ENCODE measurements at regions not wholly inside any gene's neighbourhood (a gene's known extent, or its start where the extent isn't known, plus 50 kb on each side); places are given as distances from the start of the nearest gene placed in this dataset.

- no peak overlapping the region for H3K4me3 ChIP-seq (ENCODE audit: low read depth, low read length)
- TF ChIP-seq, protein P1, sequence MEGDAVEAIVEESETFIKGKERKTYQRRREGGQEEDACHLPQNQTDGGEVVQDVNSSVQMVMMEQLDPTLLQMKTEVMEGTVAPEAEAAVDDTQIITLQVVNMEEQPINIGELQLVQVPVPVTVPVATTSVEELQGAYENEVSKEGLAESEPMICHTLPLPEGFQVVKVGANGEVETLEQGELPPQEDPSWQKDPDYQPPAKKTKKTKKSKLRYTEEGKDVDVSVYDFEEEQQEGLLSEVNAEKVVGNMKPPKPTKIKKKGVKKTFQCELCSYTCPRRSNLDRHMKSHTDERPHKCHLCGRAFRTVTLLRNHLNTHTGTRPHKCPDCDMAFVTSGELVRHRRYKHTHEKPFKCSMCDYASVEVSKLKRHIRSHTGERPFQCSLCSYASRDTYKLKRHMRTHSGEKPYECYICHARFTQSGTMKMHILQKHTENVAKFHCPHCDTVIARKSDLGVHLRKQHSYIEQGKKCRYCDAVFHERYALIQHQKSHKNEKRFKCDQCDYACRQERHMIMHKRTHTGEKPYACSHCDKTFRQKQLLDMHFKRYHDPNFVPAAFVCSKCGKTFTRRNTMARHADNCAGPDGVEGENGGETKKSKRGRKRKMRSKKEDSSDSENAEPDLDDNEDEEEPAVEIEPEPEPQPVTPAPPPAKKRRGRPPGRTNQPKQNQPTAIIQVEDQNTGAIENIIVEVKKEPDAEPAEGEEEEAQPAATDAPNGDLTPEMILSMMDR (IDR thresholded peaks at IDR 0.05; ENCODE audit: low read depth, low read length), result no peak
Measured at GRCh38 chr5:102613661-102614060, 114.9 kb upstream of the SLCO6A1 start.

- TF ChIP-seq, protein P1 (IDR thresholded peaks at IDR 0.05; ENCODE audit: low read depth, low read length), result no peak
- H3K4me3 ChIP-seq (ENCODE audit: low read depth, low read length), result no peak overlapping the region
Measured at GRCh38 chr5:102617191-102618187, 118.7 kb upstream of the SLCO6A1 start.

DNA sequence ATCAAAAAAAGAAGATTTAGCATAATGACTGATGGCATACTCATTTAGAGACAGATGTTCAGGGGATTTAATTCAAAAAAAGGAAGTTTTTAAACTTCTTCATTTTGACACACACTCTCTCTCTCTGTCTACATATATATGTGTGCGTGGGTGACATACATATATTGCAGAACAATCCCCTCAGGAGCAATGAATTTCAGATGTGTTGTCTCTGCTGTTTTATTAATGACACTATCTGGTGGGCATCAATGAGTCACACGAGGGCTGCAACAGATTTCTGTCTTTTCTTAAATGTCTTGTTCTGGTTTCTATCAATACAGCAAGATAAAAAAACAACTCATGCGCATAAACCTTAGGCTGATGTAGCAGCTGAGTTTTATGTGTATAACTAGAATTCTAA lies 123.5 kb upstream of the SLCO6A1 start:
- H3K4me3 ChIP-seq (ENCODE audit: low read depth, low read length), result no peak overlapping the region
- TF ChIP-seq, protein P1 (IDR thresholded peaks at IDR 0.05; ENCODE audit: low read depth, low read length), result no peak

DNA sequence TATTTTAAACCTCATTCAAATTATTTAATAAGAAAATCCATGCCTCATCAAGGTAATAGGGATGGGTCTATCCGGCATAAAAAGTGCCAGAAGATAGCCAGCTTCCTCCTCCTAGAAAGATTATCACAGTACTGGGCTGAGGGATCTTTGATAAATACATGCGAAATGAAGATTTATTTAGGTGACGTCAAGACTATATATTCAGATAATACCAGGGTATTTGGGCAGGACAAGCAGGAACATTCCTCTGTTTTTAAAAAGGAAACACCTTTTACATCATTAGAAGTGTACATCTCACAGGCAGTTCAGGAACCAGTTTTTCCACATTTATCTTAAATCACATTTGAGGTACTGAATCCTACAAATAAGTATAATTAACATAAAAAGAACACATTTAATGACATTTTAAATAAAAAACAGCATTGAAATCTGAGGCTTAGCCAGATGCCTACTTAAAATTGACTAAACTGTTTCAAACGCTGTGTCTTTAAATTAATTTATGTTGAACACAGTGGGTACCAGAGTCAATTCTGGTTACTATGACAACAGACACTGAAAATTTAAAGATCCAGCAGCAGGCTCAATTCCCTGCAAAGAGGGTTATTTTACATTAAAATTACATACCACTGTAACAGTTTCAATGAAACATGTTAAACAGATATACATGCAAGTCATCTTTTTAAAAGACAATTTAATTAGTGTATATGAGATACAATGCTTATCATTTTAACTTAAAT lies 124.7 kb upstream of the SLCO6A1 start:
- TF ChIP-seq, protein P1 (IDR thresholded peaks at IDR 0.05; ENCODE audit: low read depth, low read length), result no peak
- no peak overlapping the region for H3K4me3 ChIP-seq (ENCODE audit: low read depth, low read length)

GRCh38 chr5:102624405-102624804 lies 125.6 kb upstream of the SLCO6A1 start:
- TF ChIP-seq, protein P1 (IDR thresholded peaks at IDR 0.05; ENCODE audit: low read depth, low read length), result no peak
- H3K4me3 ChIP-seq (ENCODE audit: low read depth, low read length), result no peak overlapping the region

DNA sequence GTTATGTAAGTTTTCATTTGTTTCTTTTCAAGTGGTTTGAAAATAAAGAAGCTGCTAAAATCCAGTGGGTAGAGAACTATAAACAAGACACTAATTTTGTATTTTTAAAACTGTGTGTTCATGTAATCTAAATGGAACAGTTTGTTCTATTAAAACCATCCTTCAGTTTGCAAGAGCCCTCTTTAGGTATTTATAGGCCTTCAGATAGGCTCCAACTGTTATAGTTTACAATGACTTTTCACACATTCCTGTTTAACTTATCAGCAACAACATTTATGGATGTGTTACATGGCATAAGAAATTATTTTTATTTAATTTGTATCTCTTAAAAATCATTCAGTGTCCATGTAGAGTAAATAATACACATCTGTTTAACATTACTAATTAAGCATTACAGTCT lies 126.7 kb upstream of the SLCO6A1 start:
- TF ChIP-seq, protein P1 (IDR thresholded peaks at IDR 0.05; ENCODE audit: low read depth, low read length), result no peak
- no peak overlapping the region for H3K4me3 ChIP-seq (ENCODE audit: low read depth, low read length)

GRCh38 chr5:102625928-102626327 lies 127.1 kb upstream of the SLCO6A1 start:
- TF ChIP-seq, protein P1 (IDR thresholded peaks at IDR 0.05; ENCODE audit: low read depth, low read length), result no peak

More at GRCh38 chr5:102625928-102626327, 127.1 kb upstream of the SLCO6A1 start:
- H3K4me3 ChIP-seq (ENCODE audit: low read depth, low read length), result no peak overlapping the region
